Astrocyte of the hippocampus (primary cell): ENCODE measurements at regions not wholly inside any gene's neighbourhood (a gene's known extent, or its start where the extent isn't known, plus 50 kb on each side); places are given as distances from the start of the nearest gene placed in this dataset.

Experiments used
- DNase-seq: peaks from one replicate; pipeline ENCODE4 v3.0.0; 2011; ENCODE audit warnings: low read depth, low spot score

- DNase-seq, result no peak
Measured at GRCh38 chr1:232481091-232481490, 148.8 kb downstream of the SIPA1L2 start.

- DNase-seq, result peak; percentile 92
Measured at GRCh38 chr1:232477728-232478127, 152.2 kb downstream of the SIPA1L2 start.

GRCh38 chr1:232476538-232476950 lies 153.4 kb downstream of the SIPA1L2 start:
- DNase-seq, result peak; percentile 65

GRCh38 chr1:232474826-232475225 lies 155.1 kb downstream of the SIPA1L2 start:
- no peak for DNase-seq

- no peak for DNase-seq
Measured at GRCh38 chr1:232473900-232474299, 156.0 kb downstream of the SIPA1L2 start.

GRCh38 chr1:232473324-232473723 lies 156.6 kb downstream of the SIPA1L2 start:
- DNase-seq, result peak; percentile 84

GRCh38 chr1:232472485-232473041 lies 157.4 kb downstream of the SIPA1L2 start:
- peak; percentile 68 for DNase-seq

GRCh38 chr1:232471250-232471649 lies 158.7 kb downstream of the SIPA1L2 start:
- no peak for DNase-seq

- no peak for DNase-seq
Measured at GRCh38 chr1:232470711-232471110, 159.2 kb downstream of the SIPA1L2 start.

GRCh38 chr1:232468249-232468648 lies 161.7 kb downstream of the SIPA1L2 start:
- DNase-seq, result no peak

- no peak for DNase-seq
Measured at GRCh38 chr1:232467073-232467760, 162.7 kb downstream of the SIPA1L2 start.

- DNase-seq, result no peak
Measured at GRCh38 chr1:232464325-232464724, 165.6 kb downstream of the SIPA1L2 start.

- peak; percentile 51 for DNase-seq
Measured at GRCh38 chr1:232463225-232463624, 166.7 kb downstream of the SIPA1L2 start.

GRCh38 chr1:232462213-232462612 lies 167.7 kb downstream of the SIPA1L2 start:
- peak; percentile 42 for DNase-seq

- DNase-seq, result no peak
Measured at GRCh38 chr1:232459826-232460225, 170.1 kb downstream of the SIPA1L2 start.

GRCh38 chr1:232459087-232459486 lies 170.8 kb downstream of the SIPA1L2 start:
- DNase-seq, result no peak

GRCh38 chr1:232457595-232457994 lies 172.3 kb downstream of the SIPA1L2 start:
- DNase-seq, result no peak

- no peak for DNase-seq
Measured at GRCh38 chr1:232456714-232457113, 173.2 kb downstream of the SIPA1L2 start.

- DNase-seq, result peak; percentile 34
Measured at GRCh38 chr1:232454227-232454886, 175.6 kb downstream of the SIPA1L2 start.

GRCh38 chr1:232452736-232453440 lies 177.0 kb downstream of the SIPA1L2 start:
- DNase-seq, result no peak

GRCh38 chr1:232452117-232452516 lies 177.8 kb downstream of the SIPA1L2 start:
- DNase-seq, result no peak

- no peak for DNase-seq
Measured at GRCh38 chr1:232451506-232451905, 178.4 kb downstream of the SIPA1L2 start.
